ENCODE measurements at regions not wholly inside any gene's neighbourhood (a gene's known extent, or its start where the extent isn't known, plus 50 kb on each side); places are given as distances from the start of the nearest gene placed in this dataset.

DNA sequence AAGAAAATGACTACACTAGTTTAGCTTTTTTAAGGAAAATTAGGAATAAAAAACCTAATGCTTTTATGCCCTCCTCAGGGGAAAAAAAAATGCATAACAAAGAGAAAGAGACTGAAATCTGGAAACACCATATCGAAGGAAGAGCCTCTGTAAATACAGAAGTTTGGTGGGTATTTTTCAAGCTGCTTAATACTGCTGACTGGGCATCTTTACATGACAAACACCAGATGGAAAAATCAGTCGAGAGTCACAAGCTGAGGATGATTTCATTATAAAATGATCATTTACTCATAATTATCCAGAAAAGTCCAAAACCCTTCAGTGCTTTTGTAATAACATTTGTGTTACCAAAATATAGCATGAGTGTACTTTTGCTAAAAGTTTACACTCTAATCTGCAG, 1600.7 kb upstream of the ACVR2A start:
- DNase-seq: no peak

DNA sequence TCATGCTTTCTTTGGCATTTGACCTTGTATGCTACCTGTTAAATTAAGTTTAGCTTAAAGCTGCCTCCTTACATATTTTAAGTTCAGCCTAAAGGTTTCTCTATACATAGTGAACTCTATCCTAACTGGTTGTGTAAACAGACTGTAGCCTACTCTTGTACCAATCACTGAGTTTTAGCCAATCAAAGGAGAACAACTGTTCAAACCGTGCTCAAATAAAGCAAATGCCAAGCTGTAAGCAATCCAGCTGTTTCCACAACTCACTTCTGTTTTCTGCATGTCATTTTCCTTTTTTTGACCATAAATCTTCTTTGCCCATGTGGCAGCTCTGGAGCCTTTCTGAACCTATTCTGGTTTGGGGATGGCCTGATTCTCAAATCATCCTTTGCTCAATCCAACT, 1603.8 kb upstream of the ACVR2A start:
- no peak for DNase-seq

DNA sequence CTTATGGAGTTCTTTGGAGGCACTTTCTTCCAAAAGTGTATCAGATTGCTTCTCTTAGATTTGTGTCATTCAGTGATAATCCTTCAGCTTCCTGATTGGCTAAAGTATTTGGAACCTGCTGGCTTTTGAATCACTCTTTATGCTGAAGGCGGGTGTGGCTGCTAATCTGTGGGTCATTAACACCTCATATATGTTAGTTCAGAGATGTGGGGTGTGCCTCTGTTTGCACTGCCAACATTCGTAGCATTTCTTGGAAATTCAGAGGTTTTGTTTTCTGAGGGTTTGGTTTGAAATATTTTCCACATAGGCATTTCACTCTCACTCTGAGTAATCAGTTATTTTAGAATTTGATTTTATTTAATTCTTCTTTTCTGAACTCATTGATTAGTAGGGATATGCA, 1604.4 kb upstream of the ACVR2A start:
- DNase-seq: peak; percentile 34

DNA sequence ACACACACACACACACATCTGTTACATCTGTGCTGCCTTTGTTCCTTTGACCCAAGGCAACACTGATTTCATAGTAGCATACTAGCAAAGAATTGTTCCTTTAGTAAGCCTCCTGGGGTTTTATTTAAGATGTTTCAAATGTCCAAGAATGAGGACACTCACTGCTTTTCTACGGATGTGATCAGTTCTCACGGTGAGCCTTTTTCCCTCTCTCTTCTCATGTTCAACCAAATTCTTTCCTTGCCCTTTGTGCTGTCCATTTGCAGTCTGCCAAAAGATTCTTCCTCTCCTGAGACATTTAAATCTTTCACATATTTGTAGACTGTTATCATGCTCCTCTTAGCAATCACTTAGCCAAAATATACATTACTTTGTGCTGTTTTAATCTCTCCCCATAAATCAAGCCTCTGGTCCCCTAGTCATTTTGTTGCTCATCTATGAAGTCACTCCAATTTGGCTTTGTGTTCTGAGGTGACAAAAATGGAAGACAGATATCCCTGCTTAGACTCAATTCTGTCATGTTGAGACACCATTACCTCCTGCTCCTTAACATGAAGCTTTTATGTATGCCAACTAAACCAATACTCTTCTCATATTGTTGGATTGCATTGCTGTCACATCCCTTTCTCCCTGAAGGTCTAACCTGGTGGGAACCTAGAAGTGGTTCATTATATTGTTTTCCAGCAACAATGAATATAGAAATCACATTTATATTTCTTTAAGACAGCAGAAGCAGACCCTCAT, 1605.3 kb upstream of the ACVR2A start:
- DNase-seq: peak; percentile 94

DNA sequence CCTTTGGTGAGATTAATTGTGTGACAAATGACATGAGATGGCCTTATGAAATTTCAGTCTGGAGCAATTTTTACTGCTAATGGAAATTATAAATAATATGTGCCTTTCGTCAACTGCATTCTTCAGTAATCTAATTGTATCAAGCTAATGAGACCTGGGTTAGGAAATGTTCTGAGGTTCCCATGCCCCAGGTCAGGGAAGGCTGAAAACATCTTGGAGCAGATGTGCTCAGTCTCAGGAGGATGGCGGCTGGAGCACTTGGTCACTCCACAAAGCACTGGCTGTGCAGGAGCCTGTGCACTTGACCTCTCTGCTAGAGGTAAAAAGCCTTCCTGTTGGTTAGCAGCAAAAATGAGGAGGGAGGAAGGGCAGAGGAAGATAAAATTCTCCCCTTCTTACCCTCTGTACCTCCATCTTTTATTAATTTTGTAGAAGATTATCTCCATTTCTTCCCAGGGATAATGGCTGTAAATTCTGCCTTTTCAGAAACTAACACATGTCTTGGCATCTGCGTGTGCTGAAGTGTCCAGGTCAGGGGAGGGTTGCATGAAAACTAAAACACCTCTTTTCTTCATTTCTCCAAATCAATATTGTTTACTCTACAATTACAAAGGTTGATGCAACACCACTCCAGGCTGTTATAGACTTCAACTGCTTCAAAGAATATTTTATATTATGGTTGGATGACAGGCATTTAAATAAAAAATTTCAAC, 1606.4 kb upstream of the ACVR2A start:
- DNase-seq: no peak

DNA sequence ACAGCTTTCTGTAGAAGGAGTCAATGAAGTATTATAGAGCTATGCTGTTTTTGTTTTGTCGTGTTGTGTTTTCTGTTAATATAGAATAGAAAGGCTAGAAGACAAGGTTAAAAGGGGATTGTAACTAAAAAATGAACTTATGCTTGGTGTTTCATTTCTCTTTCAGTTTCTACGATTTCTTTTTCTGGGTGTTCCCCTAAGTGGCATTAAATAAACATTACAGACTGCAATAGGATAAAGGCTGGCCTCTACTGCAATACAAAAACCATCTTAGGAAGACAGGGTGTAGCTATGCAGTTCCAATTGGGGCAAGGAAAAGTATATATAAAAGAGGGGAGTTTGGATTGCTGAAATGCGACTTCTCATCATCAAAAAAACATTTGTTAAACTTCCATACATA, 1609.7 kb upstream of the ACVR2A start:
- DNase-seq: no peak

GRCh38 chr2:146229508-146230155, 1615.2 kb upstream of the ACVR2A start:
- no peak for DNase-seq

GRCh38 chr2:146228466-146229058, 1616.3 kb upstream of the ACVR2A start:
- DNase-seq: no peak

- no peak for DNase-seq
Observed at GRCh38 chr2:146228020-146228393, 1616.8 kb upstream of the ACVR2A start.

GRCh38 chr2:146227152-146228019, 1617.4 kb upstream of the ACVR2A start:
- DNase-seq: no peak

- DNase-seq: no peak
Observed at GRCh38 chr2:146226077-146226476, 1618.8 kb upstream of the ACVR2A start.

DNA sequence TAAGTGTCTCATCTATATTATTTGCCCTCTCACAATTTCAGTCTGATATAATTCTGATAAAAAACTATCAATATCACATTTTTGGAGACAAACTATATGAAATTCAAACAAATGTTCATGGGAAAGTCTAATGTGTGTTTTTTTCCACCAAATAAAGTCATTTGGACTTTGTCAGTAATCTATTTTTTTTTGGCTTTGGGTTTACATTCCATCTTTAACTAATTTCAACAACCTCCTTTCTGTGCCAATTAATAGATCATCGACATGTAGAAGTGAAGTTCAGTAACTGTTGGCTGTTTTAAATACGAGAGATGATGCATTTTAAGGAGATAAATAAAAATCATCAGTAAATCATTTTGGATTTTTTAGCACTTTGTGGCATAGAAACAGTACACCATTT, 1623.0 kb upstream of the ACVR2A start:
- DNase-seq: no peak

- DNase-seq: no peak
Observed at GRCh38 chr2:146220957-146221356, 1623.9 kb upstream of the ACVR2A start.

- no peak for DNase-seq
Observed at GRCh38 chr2:146214394-146214929, 1630.4 kb upstream of the ACVR2A start.

GRCh38 chr2:146213674-146214073, 1631.2 kb upstream of the ACVR2A start:
- DNase-seq: no peak

DNA sequence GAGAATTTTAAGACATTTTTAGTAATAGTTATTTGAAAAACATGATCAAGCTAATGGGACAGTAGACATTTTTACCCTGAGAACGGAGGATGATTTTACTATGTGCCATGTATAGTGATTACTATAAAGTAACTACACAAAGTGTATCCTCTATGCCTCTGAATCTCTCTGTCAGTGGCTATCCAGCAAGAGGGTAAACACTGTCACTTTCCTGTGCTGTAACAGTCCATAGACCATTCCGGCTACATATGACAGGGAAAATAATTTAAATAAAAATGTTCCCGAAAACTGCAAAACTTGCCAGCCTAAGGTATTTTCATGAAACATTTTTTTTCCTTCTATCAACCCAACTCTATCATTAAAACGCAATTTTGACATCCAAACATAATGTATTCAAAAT, 1632.2 kb upstream of the ACVR2A start:
- DNase-seq: no peak

- no peak for DNase-seq
Observed at GRCh38 chr2:146209842-146210275, 1635.0 kb upstream of the ACVR2A start.

DNA sequence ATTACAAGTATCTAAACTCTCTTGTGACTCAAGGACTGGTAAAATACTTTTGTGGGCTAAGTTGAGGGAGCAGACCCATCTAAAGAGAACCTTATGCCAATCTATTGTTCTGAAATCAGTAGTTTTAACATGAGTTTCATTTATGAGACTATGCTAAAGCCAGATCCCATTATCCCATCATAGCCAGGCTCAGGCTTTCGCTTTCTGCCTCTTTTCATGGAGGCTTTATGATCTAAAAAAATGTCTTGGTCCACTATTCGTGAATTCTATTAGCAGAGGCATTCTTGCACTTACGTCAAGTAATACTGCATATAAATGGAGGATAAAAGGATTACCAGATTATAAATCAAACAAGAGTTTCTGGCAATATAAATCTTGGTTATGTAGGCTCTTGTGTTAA, 1636.9 kb upstream of the ACVR2A start:
- DNase-seq: no peak

GRCh38 chr2:146207417-146207816, 1637.4 kb upstream of the ACVR2A start:
- no peak for DNase-seq

GRCh38 chr2:146203064-146203624, 1641.7 kb upstream of the ACVR2A start:
- DNase-seq: no peak

DNA sequence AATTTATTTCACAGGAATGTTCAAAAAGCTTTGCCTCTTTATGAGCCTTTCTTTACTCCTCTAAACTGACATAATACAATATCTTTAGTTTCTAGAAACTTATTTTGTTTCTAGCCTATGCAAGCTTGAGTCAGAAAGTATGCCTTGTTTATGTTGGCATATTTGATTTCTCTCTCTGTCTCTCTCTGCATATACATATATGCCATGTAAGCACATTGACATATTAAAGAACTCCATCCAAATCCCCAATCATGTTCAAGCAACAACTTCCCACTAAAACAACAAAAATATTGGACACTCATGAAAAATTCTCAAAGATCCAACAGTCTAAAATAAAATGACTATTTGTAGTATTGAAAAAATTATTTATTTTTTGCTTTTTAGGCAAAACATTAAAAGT, 1651.2 kb upstream of the ACVR2A start:
- DNase-seq: no peak

GRCh38 chr2:146189541-146189940, 1655.3 kb upstream of the ACVR2A start:
- DNase-seq: peak; percentile 5
